ENCODE measurements at regions not wholly inside any gene's neighbourhood (a gene's known extent, or its start where the extent isn't known, plus 50 kb on each side); places are given as distances from the start of the nearest gene placed in this dataset.

- no peak for TF ChIP-seq TAF1 (IDR thresholded peaks at IDR 0.05; ENCODE audit: borderline replicate concordance, low read depth, low read length)
- TF ChIP-seq POLR2A (IDR thresholded peaks at IDR 0.05; ENCODE audit: low read depth, low read length) = no peak
Measured at GRCh38 chr14:104284107-104284592, 145.8 kb downstream of the KIF26A start.

All from GM12892 (cell line).